ENCODE measurements at regions not wholly inside any gene's neighbourhood (a gene's known extent, or its start where the extent isn't known, plus 50 kb on each side); places are given as distances from the start of the nearest gene placed in this dataset.

DNA sequence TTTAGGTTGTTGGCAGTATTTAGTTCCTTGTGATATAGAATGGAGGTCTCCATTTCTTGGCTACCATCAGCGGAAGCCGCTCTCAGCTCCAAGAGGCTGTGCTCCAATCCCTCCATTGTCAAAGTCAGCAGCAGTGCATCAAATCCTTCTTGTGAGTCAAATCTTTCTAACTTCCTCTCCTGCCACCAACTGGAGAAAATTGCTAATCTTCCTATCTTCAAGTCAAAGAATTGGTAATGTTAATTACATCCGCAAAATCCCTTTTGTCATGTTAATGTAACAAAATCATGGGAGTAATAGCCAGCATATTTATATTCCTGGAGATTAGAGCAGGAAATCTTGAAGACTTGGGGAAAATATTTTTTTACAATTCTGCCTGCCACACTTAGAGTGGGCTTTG is 436.4 kb upstream of the DYNLRB2 start:
- Histone ChIP-seq H3K9me2 (replicated peaks; ENCODE audit: control insufficient read depth, low read length) (no peaks in the 10 kb centered on the region), H3K4me2 (ENCODE audit: low read length) (no peak overlapping the region), H4K20me1 (ENCODE audit: control insufficient read depth, insufficient read depth, low read depth, low read length) (no peaks in the 10 kb centered on the region), H3K79me2 (ENCODE audit: control insufficient read depth, low read length) (no peaks in the 10 kb centered on the region), H3K9me3 (ENCODE audit: control insufficient read depth, insufficient read depth, low read length) (no peaks in the 10 kb centered on the region), H3K27me3 (ENCODE audit: control insufficient read depth, low read length) (no peaks in the 10 kb centered on the region), H3F3A (ENCODE audit: control insufficient read depth, insufficient read depth) (no peaks in the 10 kb centered on the region), H3K36me3 (ENCODE audit: control insufficient read depth, low read length) (no peaks in the 10 kb centered on the region), H3K4me1 (ENCODE audit: control insufficient read depth, low read length) (no peaks in the 10 kb centered on the region), H3K27ac (ENCODE audit: low read depth, low read length) (no peak overlapping the region), H3K4me3 (ENCODE audit: low read length) (no peak overlapping the region)
- TF ChIP-seq CTCF (IDR thresholded peaks at IDR 0.05; ENCODE audit: low read depth, low read length, poor library complexity, severe bottlenecking) (no peak), EZH2phosphoT487 (IDR thresholded peaks at IDR 0.05; ENCODE audit: borderline replicate concordance, low read length) (no peak)

GRCh38 chr16:80103463-80103862 is 437.3 kb upstream of the DYNLRB2 start:
- H3K9me2 ChIP-seq (replicated peaks; ENCODE audit: control insufficient read depth, low read length), result no peaks in the 10 kb centered on the region
- H3F3A ChIP-seq (ENCODE audit: control insufficient read depth, insufficient read depth), result no peaks in the 10 kb centered on the region
- TF ChIP-seq CTCF (IDR thresholded peaks at IDR 0.05; ENCODE audit: low read depth, low read length, poor library complexity, severe bottlenecking), result no peak
- TF ChIP-seq EZH2phosphoT487 (IDR thresholded peaks at IDR 0.05; ENCODE audit: borderline replicate concordance, low read length), result no peak
- H3K36me3 ChIP-seq (ENCODE audit: control insufficient read depth, low read length), result no peaks in the 10 kb centered on the region
- H3K4me3 ChIP-seq (ENCODE audit: low read length), result no peak overlapping the region
- H3K9me3 ChIP-seq (ENCODE audit: control insufficient read depth, insufficient read depth, low read length), result no peaks in the 10 kb centered on the region
- H4K20me1 ChIP-seq (ENCODE audit: control insufficient read depth, insufficient read depth, low read depth, low read length), result no peaks in the 10 kb centered on the region
- H3K27ac ChIP-seq (ENCODE audit: low read depth, low read length), result no peak overlapping the region
- H3K27me3 ChIP-seq (ENCODE audit: control insufficient read depth, low read length), result no peaks in the 10 kb centered on the region
- no peaks in the 10 kb centered on the region for H3K79me2 ChIP-seq (ENCODE audit: control insufficient read depth, low read length)
- no peak overlapping the region for H3K4me2 ChIP-seq (ENCODE audit: low read length)
- no peaks in the 10 kb centered on the region for H3K4me1 ChIP-seq (ENCODE audit: control insufficient read depth, low read length)

DNA sequence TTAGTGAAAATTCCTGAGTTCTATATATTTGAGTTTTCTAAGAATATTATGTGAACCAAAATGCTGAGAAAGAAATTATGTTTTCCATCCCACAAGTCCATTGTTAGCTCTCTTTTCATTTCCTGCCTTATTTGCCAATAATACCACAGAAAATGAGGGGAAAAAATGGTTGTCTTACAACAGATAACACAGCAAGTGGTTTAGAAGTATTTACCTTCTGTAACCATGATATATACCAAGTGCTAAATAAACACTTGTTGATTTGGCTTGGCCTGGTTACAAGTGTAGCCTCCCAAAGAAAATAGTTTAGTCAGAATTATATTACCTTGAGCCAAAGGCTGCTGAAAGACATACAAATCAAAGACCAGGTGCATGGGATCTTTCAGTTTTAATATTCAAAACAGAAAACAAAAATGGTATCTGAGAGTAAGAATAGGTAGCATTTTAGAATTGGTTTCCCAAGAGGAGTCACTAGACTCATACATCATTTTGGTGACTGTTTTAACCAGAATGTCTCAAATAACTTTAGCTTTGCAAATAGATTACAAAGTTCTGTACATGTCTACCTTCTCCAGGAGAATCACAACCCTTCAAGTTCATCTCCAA is 439.8 kb upstream of the DYNLRB2 start:
- no peak overlapping the region for H3K4me3 ChIP-seq (ENCODE audit: low read length)
- H3K79me2 ChIP-seq (ENCODE audit: control insufficient read depth, low read length), result no peaks in the 10 kb centered on the region
- no peaks in the 10 kb centered on the region for H3F3A ChIP-seq (ENCODE audit: control insufficient read depth, insufficient read depth)
- no peaks in the 10 kb centered on the region for H3K27me3 ChIP-seq (ENCODE audit: control insufficient read depth, low read length)
- H3K4me2 ChIP-seq (ENCODE audit: low read length), result no peak overlapping the region
- no peaks in the 10 kb centered on the region for H4K20me1 ChIP-seq (ENCODE audit: control insufficient read depth, insufficient read depth, low read depth, low read length)
- H3K9me2 ChIP-seq (replicated peaks; ENCODE audit: control insufficient read depth, low read length), result no peaks in the 10 kb centered on the region
- H3K4me1 ChIP-seq (ENCODE audit: control insufficient read depth, low read length), result no peaks in the 10 kb centered on the region
- TF ChIP-seq CTCF (IDR thresholded peaks at IDR 0.05; ENCODE audit: low read depth, low read length, poor library complexity, severe bottlenecking) (no peak), EZH2phosphoT487 (IDR thresholded peaks at IDR 0.05; ENCODE audit: borderline replicate concordance, low read length) (no peak)
- no peak overlapping the region for H3K27ac ChIP-seq (ENCODE audit: low read depth, low read length)
- H3K9me3 ChIP-seq (ENCODE audit: control insufficient read depth, insufficient read depth, low read length), result no peaks in the 10 kb centered on the region
- no peaks in the 10 kb centered on the region for H3K36me3 ChIP-seq (ENCODE audit: control insufficient read depth, low read length)

Measured in DOHH2 (cell line).